Stimulated activated CD8-positive, alpha-beta memory T cell treated with anti-CD3 and anti-CD28 coated beads, Interleukin-7, amount 100 ng/mL, for 1 hour (primary cell): ENCODE measurements at regions not wholly inside any gene's neighbourhood (a gene's known extent, or its start where the extent isn't known, plus 50 kb on each side); places are given as distances from the start of the nearest gene placed in this dataset.

ENCODE experiments used
- DNase-seq, 2 donors: peaks; one replicate each; pipeline ENCODE4 v3.0.0-alpha.2; 2020; ENCODE audit warnings: low read depth in 2 of 2

- no peak for DNase-seq
Observed at GRCh38 chr15:95996494-95996893, 334.0 kb upstream of the NR2F2 start.

- no peak for DNase-seq
Observed at GRCh38 chr15:95998935-95999334, 331.6 kb upstream of the NR2F2 start.

GRCh38 chr15:96002890-96003859 lies 327.3 kb upstream of the NR2F2 start:
- no peak for DNase-seq

GRCh38 chr15:96005906-96006305 lies 324.6 kb upstream of the NR2F2 start:
- DNase-seq = no peak

- no peak for DNase-seq
Observed at GRCh38 chr15:96011136-96011535, 319.4 kb upstream of the NR2F2 start.

- no peak for DNase-seq
Observed at GRCh38 chr15:96014939-96015338, 315.6 kb upstream of the NR2F2 start.

- DNase-seq = no peak
Observed at GRCh38 chr15:96019114-96019513, 311.4 kb upstream of the NR2F2 start.

- DNase-seq = no peak
Observed at GRCh38 chr15:96020133-96020532, 310.4 kb upstream of the NR2F2 start.

GRCh38 chr15:96020797-96021196 lies 309.7 kb upstream of the NR2F2 start:
- no peak for DNase-seq

GRCh38 chr15:96023081-96023480 lies 307.4 kb upstream of the NR2F2 start:
- no peak for DNase-seq

GRCh38 chr15:96027501-96027900 lies 303.0 kb upstream of the NR2F2 start:
- no peak for DNase-seq

GRCh38 chr15:96028620-96029019 lies 301.9 kb upstream of the NR2F2 start:
- DNase-seq = no peak

- DNase-seq = no peak
Observed at GRCh38 chr15:96029172-96029571, 301.3 kb upstream of the NR2F2 start.

- DNase-seq = no peak
Observed at GRCh38 chr15:96031426-96032110, 298.9 kb upstream of the NR2F2 start.

GRCh38 chr15:96035091-96035490 lies 295.4 kb upstream of the NR2F2 start:
- DNase-seq = no peak

- DNase-seq = no peak
Observed at GRCh38 chr15:96035635-96036034, 294.9 kb upstream of the NR2F2 start.

- DNase-seq = no peak
Observed at GRCh38 chr15:96037584-96037983, 292.9 kb upstream of the NR2F2 start.

- no peak for DNase-seq
Observed at GRCh38 chr15:96038131-96038530, 292.4 kb upstream of the NR2F2 start.

- DNase-seq = no peak
Observed at GRCh38 chr15:96038650-96039049, 291.9 kb upstream of the NR2F2 start.

GRCh38 chr15:96041982-96042733 lies 288.3 kb upstream of the NR2F2 start:
- DNase-seq = no peak

GRCh38 chr15:96042734-96043224 lies 287.7 kb upstream of the NR2F2 start:
- DNase-seq = no peak

GRCh38 chr15:96043591-96044171 lies 286.8 kb upstream of the NR2F2 start:
- DNase-seq = no peak
